IMR-90 (cell line): ENCODE measurements at regions not wholly inside any gene's neighbourhood (a gene's known extent, or its start where the extent isn't known, plus 50 kb on each side); places are given as distances from the start of the nearest gene placed in this dataset.

Experiments used
- BHLHE40 ChIP-seq: fragments of 150-350 bp; IDR thresholded peaks from 2 replicates; pipeline ENCODE4 v1.6.1; 2016; ENCODE audit warnings: mild to moderate bottlenecking, low read depth, low read length
- CEBPB ChIP-seq: IDR thresholded peaks from 2 replicates; pipeline ENCODE4 v1.6.1; 2012; ENCODE audit warnings: low read depth, low read length, improper control_type of control experiment
- CHD1 ChIP-seq: IDR thresholded peaks from 2 replicates; pipeline ENCODE4 v1.6.1; 2012; ENCODE audit warnings: low read depth, low read length, improper control_type of control experiment
- CTCF ChIP-seq: conservative IDR thresholded peaks from 2 replicates; pipeline ENCODE4 v1.5.1; 2012; ENCODE audit warnings: mild to moderate bottlenecking, low read depth, low read length, improper control_type of control experiment
- ELK1 ChIP-seq: fragments of 150-350 bp; IDR thresholded peaks from 2 replicates; pipeline ENCODE4 v1.6.1; 2016; ENCODE audit warnings: low read depth, mild to moderate bottlenecking, low read length, moderate library complexity, borderline replicate concordance
- FOS ChIP-seq: fragments of 150-350 bp; IDR thresholded peaks from 2 replicates; pipeline ENCODE4 v1.6.1; 2016; ENCODE audit warnings: low read depth, low read length
- MXI1 ChIP-seq: IDR thresholded peaks from 2 replicates; pipeline ENCODE4 v1.6.1; 2012; ENCODE audit warnings: low read depth, mild to moderate bottlenecking, low read length, moderate library complexity, borderline replicate concordance
- POLR2A ChIP-seq: IDR thresholded peaks from 2 replicates; pipeline ENCODE4 v1.6.1; 2012; ENCODE audit warnings: mild to moderate bottlenecking, low read depth, low read length
- RAD21 ChIP-seq: IDR thresholded peaks from 2 replicates; pipeline ENCODE4 v1.6.1; 2012; ENCODE audit warnings: low read length, improper control_type of control experiment
- SMC3 ChIP-seq: fragments of 150-350 bp; IDR thresholded peaks from 2 replicates; pipeline ENCODE4 v1.6.1; 2016; ENCODE audit warnings: low read depth, mild to moderate bottlenecking, antibody characterized with exemption, low read length, moderate library complexity

- TF ChIP-seq RAD21 (no peak), CTCF (no peak), POLR2A (no peak), FOS (no peak), SMC3 (no peak), CHD1 (no peak), CEBPB (no peak), BHLHE40 (no peak), ELK1 (no peak), MXI1 (no peak)
Observed at GRCh38 chr14:89700801-89701200, 253.7 kb downstream of the EFCAB11 start.
